HG02610 (cell line): ENCODE measurements at regions not wholly inside any gene's neighbourhood (a gene's known extent, or its start where the extent isn't known, plus 50 kb on each side); places are given as distances from the start of the nearest gene placed in this dataset.
"Not testable (repeated sequence)": the region's sequence is repeated elsewhere in the genome, so short reads cannot be mapped to it uniquely, and the experiment has no call there.

Experiments
- ATAC-seq: cut with Tn5 transposase; IDR thresholded peaks from one replicate; pipeline ENCODE4 v1.9.1; 2021; ENCODE audit warnings: mild to moderate bottlenecking, moderate library complexity; ENCODE audit not compliant: unreplicated experiment

DNA sequence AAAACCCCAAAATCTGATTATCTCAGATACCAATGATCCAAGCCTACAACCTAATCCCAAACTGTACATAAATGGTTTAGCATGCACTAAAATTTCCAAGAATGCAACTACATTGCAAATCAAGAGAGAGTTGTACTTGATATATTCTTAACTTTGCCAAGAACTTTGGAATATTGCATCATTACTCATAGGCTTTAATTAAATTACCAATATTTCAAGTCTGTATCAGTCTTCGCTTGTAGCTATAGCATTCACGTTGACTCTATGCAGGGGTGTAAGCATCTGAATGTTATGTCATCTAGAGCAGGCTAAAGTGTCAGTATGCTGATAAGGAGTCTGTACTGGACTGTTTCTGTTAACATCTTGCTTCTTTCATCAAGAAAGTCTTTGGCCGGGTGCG is 56.3 kb downstream of the FOXI3 start:
- ATAC-seq = no peak

DNA sequence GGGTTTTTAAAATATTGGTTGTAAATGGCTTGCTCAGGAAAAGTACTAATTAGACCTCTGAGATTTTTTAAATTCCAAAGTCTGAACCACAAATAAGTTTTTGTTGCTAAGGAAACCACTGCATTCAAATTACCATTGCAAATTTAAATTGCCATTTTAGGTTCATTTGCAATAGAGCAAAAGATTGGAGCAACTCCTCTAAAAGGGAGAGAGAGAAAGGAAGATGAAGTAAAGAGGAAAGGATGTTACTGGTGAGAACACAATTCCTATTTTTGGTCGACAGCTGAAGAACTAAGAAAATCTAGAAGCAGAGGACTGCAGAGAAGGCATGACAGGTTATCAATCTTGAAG is 74.9 kb downstream of the FOXI3 start:
- ATAC-seq = no peak

DNA sequence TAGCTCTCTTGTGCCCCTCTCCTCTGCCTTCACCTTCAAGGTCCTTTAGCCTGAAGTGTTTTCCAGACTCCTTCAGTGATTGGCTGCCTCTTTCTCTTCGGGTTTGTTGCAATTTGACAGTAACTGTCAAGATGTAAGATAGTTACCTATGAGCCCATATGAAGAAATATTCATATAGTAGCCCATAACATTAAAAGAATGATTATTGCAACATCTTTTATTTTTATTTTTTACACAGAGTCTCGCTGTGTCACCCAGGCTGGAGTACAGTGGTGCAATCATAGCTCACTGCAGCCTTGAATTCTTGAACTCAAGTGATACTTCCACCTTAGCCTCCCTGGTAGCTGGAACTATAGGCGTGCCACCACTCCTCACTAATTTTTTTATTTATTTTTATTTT is 80.5 kb downstream of the FOXI3 start:
- no peak for ATAC-seq

DNA sequence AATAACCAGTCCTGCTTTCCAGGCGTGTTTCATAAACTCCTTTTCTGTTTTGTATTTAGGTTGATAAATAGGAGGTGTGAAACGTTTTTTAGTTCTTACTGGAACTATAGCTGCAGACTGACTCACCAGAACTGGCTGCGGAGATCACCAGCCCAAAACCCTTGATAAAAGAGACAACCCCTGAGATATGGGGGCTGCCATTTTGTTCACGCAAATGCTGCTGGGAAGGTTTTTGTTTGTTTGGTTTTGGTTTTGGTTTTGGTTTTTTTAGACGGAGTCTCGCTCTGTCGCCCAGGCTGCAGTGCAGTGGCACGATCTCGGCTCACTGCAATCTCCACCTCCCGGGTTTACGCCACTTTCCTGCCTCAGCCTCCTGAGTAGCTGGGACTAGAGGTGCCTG is 87.1 kb downstream of the FOXI3 start:
- ATAC-seq = not testable (repeated sequence)

DNA sequence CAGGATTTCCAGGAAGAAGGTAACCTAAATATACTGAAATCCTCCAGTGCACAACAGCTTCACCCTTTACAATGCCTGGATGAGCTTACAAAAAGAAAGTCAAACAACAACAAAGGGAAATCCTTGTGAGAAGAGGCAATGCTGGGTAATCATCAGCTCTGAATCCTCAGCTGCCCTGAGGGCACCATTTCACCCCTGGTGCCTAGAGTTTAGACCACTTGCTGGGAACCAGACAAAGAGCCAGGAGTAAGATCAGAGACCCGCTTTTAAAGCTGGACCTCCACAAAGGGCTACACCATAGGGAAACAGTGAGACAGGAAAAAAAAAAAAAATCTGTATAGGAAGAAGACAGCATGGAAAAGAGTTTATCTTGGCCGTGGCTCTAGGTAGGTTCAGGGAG is 97.0 kb downstream of the FOXI3 start:
- ATAC-seq = no peak

DNA sequence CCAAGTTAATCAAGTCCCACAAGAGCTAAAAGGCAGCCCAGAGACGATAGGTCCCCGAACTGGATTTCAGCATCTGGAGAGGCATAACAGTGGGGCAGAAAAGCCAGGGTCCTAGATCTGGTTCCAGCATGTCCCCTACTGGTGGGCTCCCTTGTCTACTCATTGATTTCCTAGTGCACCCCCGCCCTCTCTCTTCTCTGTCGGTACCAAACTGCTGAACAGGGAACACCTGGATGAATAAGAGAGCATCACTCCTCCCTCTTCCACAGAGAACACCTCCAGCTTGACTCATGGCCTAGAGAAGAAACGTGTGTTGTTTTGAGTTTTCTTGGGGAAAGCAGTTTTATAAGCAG is 101.3 kb downstream of the FOXI3 start:
- ATAC-seq = no peak

DNA sequence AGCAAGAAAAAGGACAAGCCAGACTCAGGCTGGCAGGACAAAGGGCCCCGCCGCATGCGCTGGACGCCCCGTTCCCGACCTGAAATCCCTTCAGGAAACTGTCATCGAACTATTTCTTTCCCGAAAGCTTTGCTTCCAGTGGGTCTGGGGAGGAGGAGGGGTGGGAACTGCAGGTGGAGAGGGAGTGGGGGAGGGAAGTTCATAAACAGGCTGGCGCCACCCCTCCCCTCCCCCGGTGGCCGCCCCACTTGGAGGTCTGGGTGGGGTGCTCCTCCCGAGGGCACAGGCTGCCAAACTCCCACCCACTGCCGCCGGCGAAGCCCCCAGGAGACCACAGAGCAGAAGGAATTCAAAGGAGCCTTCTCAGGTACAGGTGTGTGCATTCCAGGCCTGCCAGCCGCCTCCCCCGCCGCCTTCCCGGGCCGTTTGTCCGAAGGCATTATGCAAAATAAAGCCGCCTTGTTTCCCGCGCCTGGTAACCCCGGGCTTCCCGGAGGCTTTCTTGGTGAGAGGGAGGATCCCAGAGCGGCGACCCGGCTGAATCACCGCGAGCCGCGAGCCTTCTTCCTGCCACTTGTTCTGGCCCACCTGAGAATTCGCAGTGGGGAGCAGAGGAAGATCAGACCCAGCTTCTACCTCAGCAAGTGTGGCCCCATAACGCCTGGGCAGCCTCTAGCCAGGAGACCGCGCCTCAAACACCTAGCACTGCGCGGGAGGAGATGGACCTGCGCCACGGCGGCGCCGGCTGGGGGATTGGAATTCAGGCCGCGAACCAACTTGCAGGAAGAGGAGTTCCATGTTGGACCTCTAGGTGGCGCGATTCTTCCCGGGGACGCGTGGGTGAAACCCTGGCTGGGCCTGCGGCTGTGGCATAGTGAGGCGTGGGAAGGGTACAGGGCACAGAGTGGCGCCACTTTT is 101.9 kb downstream of the FOXI3 start:
- ATAC-seq = no peak

DNA sequence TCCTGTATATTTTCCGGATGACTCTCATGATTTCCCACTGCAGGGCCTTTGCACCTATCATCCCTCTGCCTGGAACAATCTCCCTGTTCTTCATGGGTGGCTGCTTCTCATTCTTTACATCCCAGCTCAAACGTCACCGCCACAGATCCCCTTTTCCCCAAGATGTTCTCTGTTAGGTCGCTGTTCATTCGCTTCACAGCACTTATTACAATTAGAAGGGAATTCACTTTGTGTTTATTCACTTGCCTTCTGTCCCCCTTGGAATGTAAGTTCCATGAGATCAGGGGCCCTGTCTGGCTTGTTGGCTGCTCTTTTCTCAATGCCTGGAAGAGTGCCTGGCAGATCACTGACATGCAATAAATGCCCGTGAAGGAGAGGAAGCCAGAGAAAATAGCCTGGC is 106.7 kb downstream of the FOXI3 start:
- ATAC-seq = no peak

DNA sequence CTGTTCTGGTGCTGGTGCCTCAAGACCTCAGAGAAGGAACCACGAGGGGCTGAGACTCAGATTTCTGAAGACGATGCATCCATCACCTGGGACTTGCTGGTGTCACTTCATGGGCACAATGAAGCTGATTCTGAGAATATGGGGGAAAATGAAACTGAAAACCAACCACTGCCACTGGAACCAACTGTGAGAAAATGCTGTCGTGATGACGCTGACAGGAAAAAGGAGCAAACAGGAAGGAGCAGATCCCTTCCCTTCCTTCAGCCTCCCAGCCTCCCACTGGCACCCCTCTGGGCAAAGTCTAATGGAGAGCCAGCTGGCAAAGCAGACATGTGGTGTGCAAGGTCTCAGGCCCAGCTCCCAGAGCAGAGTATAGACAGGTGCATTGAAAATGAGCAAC is 109.7 kb downstream of the FOXI3 start:
- no peak for ATAC-seq

DNA sequence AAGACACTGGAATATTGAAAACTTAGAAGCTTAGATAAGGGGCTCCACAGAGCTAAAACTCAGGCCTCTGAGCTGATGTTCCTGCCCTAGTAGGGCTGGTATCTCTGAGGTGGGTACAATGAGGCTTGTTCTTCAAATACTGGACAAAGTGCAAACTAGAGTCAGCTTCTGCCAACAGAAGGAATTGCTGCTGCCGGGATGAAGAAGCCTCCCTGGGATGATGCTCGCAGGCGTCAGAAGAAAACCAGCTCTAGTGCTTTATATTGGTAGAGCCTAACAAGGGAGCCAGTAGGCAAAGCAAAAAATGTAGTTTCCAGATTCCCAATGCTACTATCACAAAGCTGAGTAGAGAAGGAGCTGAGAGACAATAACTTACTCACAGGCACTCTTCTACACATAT is 118.1 kb downstream of the FOXI3 start:
- no peak for ATAC-seq

DNA sequence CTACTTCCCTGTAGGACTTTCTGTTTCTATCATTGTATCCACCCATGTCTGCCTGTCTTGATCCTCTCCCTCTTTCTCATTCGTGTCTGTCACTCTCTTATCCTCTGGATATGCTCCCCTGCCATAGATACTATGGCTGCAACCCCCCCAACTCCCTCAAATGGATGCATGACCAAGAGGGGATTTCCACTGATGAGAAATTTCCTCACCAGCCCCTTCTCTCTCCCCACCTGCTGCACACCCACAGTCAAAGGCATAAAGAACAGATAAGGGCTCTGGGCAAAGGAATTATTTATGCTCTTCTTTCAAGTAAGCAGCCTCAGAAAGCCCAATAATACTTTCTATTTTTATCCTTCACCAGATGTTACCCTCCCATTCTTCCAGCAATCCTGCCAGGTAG is 121.3 kb downstream of the FOXI3 start:
- ATAC-seq = no peak

DNA sequence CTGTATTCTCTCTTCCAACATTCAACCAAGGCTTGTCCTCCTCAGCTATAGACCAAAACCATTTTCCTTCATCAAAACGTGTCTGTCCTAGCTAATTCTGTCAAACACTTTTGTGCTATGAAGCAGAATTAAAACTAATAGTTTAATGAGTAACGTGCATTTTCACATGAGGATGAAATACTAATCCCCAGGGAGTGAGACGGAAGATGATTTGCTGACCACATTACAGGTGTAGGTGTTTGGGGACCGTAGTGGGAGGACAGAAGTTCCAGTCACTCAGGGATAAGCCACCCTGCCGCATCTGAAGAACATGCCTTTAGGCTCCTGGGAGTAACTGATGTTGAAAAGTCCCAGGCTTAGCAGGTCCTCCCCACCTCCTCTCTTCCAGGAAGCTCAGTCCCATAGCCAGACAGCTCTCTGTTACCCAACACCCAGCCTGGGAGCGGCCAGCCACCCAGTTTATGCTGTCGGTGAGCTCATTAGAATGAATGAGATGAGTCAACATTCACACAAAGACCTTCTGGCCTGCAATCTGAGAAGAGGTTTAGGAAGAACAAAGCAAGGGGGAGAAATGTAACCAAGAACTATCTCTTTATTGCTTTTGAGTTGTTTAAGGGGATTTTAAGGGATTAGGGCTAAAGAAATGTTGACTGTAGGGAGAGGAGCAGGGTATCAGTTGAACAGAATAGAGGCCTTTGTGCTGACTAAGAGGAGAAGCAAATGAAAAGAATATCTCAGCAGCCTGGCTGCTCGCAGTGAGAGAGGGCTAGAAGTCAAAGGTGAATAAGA is 122.5 kb downstream of the FOXI3 start:
- ATAC-seq = peak; percentile 85

DNA sequence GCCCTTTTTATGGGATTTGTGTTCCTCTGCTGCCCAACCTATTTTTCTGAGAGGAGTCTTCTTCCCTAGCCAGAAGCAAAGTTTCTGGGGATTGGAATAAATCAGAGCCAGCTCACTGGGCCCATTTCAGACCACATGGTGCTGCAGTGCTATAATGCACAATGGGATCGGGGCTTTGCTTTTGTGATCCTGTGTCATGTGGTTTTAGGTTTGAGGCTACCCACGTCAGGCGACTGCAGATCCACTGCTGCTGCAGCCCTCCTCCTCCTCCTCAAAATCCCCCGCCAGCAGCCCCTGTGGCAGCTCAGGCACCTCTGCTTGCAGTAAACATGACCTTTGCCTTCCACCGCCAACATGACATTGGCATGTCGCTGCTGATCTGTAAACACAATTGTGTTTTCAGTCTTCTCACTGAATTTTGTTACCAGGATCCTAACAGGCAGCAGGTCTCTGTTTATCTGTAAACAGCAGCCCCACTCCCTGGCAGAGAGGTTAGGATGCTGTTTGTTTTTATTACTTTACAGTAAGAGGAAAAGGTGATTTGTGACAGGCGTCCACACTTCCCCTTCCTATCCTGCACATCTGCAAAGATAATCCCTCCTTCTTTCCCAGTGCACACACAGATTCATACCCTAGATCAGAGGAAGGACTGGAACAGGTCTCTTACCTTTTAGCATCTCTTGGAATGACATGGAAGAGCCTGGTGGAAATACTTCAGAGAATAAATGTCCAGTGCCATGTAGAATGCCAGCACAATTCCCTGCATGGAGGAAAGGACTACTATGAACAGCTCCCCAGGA is 130.8 kb downstream of the FOXI3 start:
- ATAC-seq = no peak

DNA sequence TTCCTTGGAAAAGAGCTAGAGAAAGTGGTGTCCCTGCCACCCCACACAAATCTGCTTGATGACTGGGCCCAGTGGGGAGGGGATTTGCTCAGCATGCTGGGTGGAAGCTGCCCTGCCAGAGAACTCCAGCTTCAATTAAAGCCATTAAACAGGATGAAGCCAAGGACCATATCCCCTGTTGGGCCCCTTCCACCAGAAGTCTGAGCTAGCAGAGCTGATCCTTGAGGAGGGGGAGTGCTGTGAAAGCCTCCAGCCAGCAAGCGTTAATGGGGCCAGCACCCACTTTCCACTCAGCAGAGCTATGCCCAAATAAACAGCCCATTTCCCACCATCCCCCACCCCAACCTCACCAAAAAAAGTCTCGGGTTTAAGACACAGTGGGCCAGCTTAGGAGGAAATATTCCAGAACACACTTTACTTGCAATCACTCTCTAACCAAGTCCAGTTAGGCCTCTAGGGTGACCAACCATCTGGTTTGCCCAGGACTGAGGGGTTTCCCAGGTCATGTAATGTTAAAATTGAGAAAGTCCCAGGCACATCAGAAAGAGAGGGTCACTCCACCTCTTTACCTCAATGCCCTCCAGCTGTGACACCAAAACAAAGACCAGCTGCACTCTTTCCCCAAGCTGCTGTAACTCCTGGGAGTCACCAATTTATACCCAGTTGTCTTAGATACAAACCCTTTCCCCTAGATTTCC is 132.3 kb downstream of the FOXI3 start:
- ATAC-seq = no peak

DNA sequence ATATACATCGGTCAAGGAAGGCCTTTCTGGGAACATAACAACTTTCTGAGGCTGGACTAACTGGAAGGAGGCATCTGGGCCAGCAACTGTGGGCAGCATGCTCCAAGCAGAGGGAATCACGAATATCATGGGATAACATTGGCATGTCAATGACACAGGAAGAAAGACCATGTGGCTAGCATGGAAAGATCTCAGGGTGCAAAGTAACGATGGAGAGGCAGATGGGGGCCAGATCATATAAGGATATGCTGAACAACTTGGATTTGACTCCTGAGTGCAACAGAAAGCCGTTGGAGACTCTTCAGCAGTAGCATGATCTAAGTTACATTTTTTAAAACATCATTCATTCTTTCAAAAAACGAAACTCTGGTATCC is 133.6 kb downstream of the FOXI3 start:
- no peak for ATAC-seq

DNA sequence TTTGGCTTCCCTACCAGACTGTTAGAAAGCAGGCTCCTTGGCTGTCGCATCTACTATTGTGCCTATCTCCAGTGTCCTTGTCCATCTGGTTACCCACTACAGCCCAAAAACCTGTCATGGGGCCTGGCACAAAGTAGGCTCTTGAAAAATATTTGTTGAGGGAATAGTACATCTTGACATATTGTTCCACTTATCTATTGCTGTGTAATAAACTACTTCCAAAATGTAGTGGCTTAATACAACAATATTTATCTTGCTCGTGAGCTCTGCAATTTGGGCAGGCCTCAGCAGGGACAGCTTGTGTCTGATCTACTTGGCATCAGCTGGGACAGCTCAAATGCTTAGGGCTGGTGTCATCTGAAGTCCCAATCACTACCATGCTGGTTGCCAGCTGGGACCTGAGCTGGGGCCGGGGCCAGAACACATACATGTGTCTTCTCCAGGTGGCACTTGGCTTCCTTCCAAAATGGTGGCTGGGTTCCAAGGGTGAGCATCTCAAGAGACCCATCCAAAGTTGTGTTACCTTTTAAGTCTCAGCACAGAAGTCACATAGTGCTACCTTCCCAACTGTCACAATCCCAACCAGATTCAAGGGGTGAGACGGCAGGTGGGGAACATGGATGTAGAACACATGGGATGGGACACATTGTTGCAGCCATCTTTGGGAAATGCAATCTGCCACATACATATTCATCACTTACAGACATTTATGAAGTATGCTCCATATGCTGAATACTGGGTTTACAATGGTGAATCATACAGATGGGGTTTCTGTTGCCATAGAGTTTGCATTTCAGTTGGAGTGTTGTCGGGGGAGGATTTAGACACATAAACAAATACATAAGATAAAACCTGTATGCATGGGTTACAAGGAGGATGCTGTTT is 134.2 kb downstream of the FOXI3 start:
- no peak for ATAC-seq

DNA sequence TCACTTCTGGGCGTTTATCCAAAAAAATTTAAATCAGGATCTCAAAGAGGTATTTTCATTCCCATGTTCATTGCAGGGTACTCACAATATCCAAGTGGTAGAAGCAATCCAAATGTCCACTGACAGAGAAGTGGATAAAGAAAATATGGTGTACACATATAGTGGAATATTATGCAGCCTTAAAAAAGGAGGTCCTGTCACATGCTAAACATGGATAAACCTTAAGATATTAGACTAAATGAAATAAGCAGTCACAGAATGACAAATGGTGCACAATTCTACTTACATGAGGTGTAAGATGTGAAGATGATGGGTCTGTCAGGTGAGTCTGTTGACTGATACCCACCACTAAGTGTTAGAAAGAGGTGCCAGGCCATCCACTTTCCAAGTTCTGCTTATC is 140.6 kb downstream of the THNSL2 start:
- ATAC-seq = no peak

DNA sequence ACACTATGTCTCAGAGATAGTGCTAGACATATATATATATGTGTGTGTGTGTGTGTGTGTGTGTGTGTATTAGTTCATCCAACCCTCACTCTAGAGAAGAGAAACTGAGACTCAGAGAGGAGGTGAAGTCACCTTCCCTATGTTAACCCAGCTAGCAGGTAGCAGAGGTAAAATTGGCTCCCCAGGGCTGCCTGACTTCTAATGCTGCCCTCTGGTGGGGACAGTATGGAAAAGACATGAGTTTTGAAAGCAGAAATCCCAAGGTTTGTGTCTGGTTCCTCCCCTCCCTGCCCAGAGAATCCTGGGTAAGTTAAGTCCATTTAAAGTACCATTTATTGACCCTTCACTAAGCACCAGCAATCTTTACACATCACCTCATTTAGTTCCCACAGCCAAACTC is 137.7 kb downstream of the THNSL2 start:
- ATAC-seq = no peak

DNA sequence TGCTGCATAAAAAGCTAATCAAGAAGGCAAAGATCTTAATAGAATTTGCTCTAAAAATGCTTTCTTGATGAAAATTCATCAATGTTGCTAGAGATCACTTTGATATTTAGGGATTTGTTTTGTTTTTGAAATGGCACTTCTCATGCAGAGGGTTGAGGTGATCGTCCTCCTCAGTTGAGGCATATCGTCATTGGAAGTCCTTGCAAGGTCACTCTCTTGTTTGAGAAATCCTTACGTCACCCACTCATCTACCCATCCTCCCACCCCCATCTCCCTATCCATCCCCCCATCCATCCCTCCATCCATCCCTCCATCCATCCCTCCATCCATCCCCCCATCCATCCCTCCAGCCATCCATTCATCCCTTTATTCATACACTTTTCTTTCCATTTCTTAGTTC is 133.7 kb downstream of the THNSL2 start:
- no peak for ATAC-seq

DNA sequence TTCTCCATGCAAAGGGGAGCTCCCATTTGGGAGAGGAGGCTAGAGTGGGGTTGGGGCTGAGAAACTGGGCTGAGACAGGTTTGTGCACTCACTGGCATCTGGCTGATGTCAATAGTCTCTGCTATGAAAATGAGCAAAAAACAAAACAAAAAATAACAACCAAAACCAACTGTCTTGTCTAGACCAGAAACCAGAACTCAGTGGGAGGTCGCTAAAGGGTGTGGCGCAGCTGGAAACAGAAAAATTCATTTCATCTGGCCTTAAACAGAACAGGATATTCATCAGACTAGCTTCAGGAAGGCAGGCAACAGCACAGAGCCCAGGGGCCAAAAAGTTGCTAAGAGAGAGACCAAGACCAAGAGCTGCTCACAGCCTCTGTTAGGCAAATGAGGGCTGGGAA is 126.1 kb downstream of the THNSL2 start:
- ATAC-seq = no peak
